ENCODE measurements at regions not wholly inside any gene's neighbourhood (a gene's known extent, or its start where the extent isn't known, plus 50 kb on each side); places are given as distances from the start of the nearest gene placed in this dataset.

- Histone ChIP-seq H3K27me3 (ENCODE audit: control insufficient read depth, extremely low read depth, insufficient read depth, low read length) (no peaks in the 10 kb centered on the region), H3K9ac (ENCODE audit: control insufficient read depth, extremely low read depth, insufficient read depth, low read length) (no peak overlapping the region), H3K4me2 (ENCODE audit: control insufficient read depth, extremely low read depth, insufficient read depth, low read depth, low read length) (no peak overlapping the region), H3K4me1 (ENCODE audit: control insufficient read depth, extremely low read depth, insufficient read depth, low read length) (no peaks in the 10 kb centered on the region), H3K9me3 (ENCODE audit: control insufficient read depth, low read depth, low read length) (no peaks in the 10 kb centered on the region), H4K20me1 (ENCODE audit: control insufficient read depth, extremely low read depth, insufficient read depth, low read length) (no peaks in the 10 kb centered on the region), H2AFZ (ENCODE audit: control insufficient read depth, low read length) (no peak overlapping the region), H3K27ac (ENCODE audit: control insufficient read depth, insufficient read depth, low read length) (no peak overlapping the region), H3K4me3 (ENCODE audit: control insufficient read depth in 2 of 3, extremely low read depth in 1 of 3, insufficient read depth in 2 of 3, low read depth in 1 of 3, low read length in 3 of 3) (no peak overlapping the region), H3K9me1 (ENCODE audit: control insufficient read depth, extremely low read depth, insufficient read depth, low read length) (no peaks in the 10 kb centered on the region), H3K79me2 (ENCODE audit: control insufficient read depth, insufficient read depth, low read length) (no peaks in the 10 kb centered on the region), H3K36me3 (ENCODE audit: control insufficient read depth in 2 of 2, extremely low read depth in 1 of 2, insufficient read depth in 2 of 2, low read length in 2 of 2) (no peaks in the 10 kb centered on the region)
- dilution Hi-C loops (cut with MboI; ENCODE audit: extremely low pct_ligation_motif_present, low sequenced_read_pairs), result no loop called here
- FAIRE-seq (no peak), DNase-seq (ENCODE audit: low read depth, low spot score) (no peak)
- TF ChIP-seq, protein P1, sequence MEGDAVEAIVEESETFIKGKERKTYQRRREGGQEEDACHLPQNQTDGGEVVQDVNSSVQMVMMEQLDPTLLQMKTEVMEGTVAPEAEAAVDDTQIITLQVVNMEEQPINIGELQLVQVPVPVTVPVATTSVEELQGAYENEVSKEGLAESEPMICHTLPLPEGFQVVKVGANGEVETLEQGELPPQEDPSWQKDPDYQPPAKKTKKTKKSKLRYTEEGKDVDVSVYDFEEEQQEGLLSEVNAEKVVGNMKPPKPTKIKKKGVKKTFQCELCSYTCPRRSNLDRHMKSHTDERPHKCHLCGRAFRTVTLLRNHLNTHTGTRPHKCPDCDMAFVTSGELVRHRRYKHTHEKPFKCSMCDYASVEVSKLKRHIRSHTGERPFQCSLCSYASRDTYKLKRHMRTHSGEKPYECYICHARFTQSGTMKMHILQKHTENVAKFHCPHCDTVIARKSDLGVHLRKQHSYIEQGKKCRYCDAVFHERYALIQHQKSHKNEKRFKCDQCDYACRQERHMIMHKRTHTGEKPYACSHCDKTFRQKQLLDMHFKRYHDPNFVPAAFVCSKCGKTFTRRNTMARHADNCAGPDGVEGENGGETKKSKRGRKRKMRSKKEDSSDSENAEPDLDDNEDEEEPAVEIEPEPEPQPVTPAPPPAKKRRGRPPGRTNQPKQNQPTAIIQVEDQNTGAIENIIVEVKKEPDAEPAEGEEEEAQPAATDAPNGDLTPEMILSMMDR (optimal IDR thresholded peaks at IDR 0.05 in 1 of 3, IDR thresholded peaks at IDR 0.05 in 1 of 3, conservative IDR thresholded peaks at IDR 0.05 in 1 of 3; ENCODE audit: extremely low read depth in 1 of 3, insufficient read depth in 2 of 3, low read length in 3 of 3), result no peak
- no peak for TF ChIP-seq EZH2 (IDR thresholded peaks at IDR 0.05; ENCODE audit: low read length)
Measured at GRCh38 chr3:54020436-54020835, 101.9 kb upstream of the CACNA2D3 start.

GRCh38 chr3:54014067-54014466, 108.3 kb upstream of the CACNA2D3 start:
- dilution Hi-C loops (cut with MboI; ENCODE audit: extremely low pct_ligation_motif_present, low sequenced_read_pairs), result no loop called here
- Histone ChIP-seq H3K27ac (ENCODE audit: control insufficient read depth, insufficient read depth, low read length) (no peak overlapping the region), H3K9me3 (ENCODE audit: control insufficient read depth, low read depth, low read length) (no peaks in the 10 kb centered on the region), H3K79me2 (ENCODE audit: control insufficient read depth, insufficient read depth, low read length) (no peaks in the 10 kb centered on the region), H3K27me3 (ENCODE audit: control insufficient read depth, extremely low read depth, insufficient read depth, low read length) (no peaks in the 10 kb centered on the region), H3K9ac (ENCODE audit: control insufficient read depth, extremely low read depth, insufficient read depth, low read length) (no peak overlapping the region), H4K20me1 (ENCODE audit: control insufficient read depth, extremely low read depth, insufficient read depth, low read length) (no peaks in the 10 kb centered on the region), H2AFZ (ENCODE audit: control insufficient read depth, low read length) (no peak overlapping the region), H3K36me3 (ENCODE audit: control insufficient read depth in 2 of 2, extremely low read depth in 1 of 2, insufficient read depth in 2 of 2, low read length in 2 of 2) (no peaks in the 10 kb centered on the region), H3K4me1 (ENCODE audit: control insufficient read depth, extremely low read depth, insufficient read depth, low read length) (no peaks in the 10 kb centered on the region), H3K9me1 (ENCODE audit: control insufficient read depth, extremely low read depth, insufficient read depth, low read length) (no peaks in the 10 kb centered on the region), H3K4me2 (ENCODE audit: control insufficient read depth, extremely low read depth, insufficient read depth, low read depth, low read length) (no peak overlapping the region), H3K4me3 (ENCODE audit: control insufficient read depth in 2 of 3, extremely low read depth in 1 of 3, insufficient read depth in 2 of 3, low read depth in 1 of 3, low read length in 3 of 3) (no peak overlapping the region)
- FAIRE-seq, result no peak
- TF ChIP-seq, protein P1 (optimal IDR thresholded peaks at IDR 0.05 in 1 of 3, IDR thresholded peaks at IDR 0.05 in 1 of 3, conservative IDR thresholded peaks at IDR 0.05 in 1 of 3; ENCODE audit: extremely low read depth in 1 of 3, insufficient read depth in 2 of 3, low read length in 3 of 3), result no peak
- no peak for TF ChIP-seq EZH2 (IDR thresholded peaks at IDR 0.05; ENCODE audit: low read length)
- DNase-seq (ENCODE audit: low read depth, low spot score), result no peak
